ENCODE measurements at regions not wholly inside any gene's neighbourhood (a gene's known extent, or its start where the extent isn't known, plus 50 kb on each side); places are given as distances from the start of the nearest gene placed in this dataset.
"Not testable (repeated sequence)": the region's sequence is repeated elsewhere in the genome, so short reads cannot be mapped to it uniquely, and the experiment has no call there.

GRCh38 chr20:39773380-39774000 is 811.3 kb downstream of the DHX35 start:
- no peak for DNase-seq (ENCODE audit: low spot score)

- no peak for DNase-seq (ENCODE audit: low spot score)
Observed at GRCh38 chr20:39767352-39767751, 805.2 kb downstream of the DHX35 start.

GRCh38 chr20:39766333-39766732 is 804.2 kb downstream of the DHX35 start:
- DNase-seq (ENCODE audit: low spot score), result no peak

GRCh38 chr20:39762716-39763115 is 800.6 kb downstream of the DHX35 start:
- DNase-seq (ENCODE audit: low spot score), result no peak

GRCh38 chr20:39758876-39759275 is 796.7 kb downstream of the DHX35 start:
- DNase-seq (ENCODE audit: low spot score), result no peak

GRCh38 chr20:39756828-39757227 is 794.7 kb downstream of the DHX35 start:
- DNase-seq (ENCODE audit: low spot score), result no peak

- DNase-seq (ENCODE audit: low spot score), result no peak
Observed at GRCh38 chr20:39756369-39756768, 794.2 kb downstream of the DHX35 start.

- DNase-seq (ENCODE audit: low spot score), result no peak
Observed at GRCh38 chr20:39752262-39752876, 790.2 kb downstream of the DHX35 start.

GRCh38 chr20:39751557-39752137 is 789.5 kb downstream of the DHX35 start:
- DNase-seq (ENCODE audit: low spot score), result no peak

GRCh38 chr20:39745380-39745779 is 783.2 kb downstream of the DHX35 start:
- no peak for DNase-seq (ENCODE audit: low spot score)

- no peak for DNase-seq (ENCODE audit: low spot score)
Observed at GRCh38 chr20:39738651-39739050, 776.5 kb downstream of the DHX35 start.

GRCh38 chr20:39736434-39737327 is 774.5 kb downstream of the DHX35 start:
- no peak for DNase-seq (ENCODE audit: low spot score)

GRCh38 chr20:39725513-39725912 is 763.4 kb downstream of the DHX35 start:
- not testable (repeated sequence) for DNase-seq (ENCODE audit: low spot score)

GRCh38 chr20:39719293-39719692 is 757.1 kb downstream of the DHX35 start:
- DNase-seq (ENCODE audit: low spot score), result no peak

- no peak for DNase-seq (ENCODE audit: low spot score)
Observed at GRCh38 chr20:39717936-39718335, 755.8 kb downstream of the DHX35 start.

GRCh38 chr20:39716796-39717341 is 754.7 kb downstream of the DHX35 start:
- no peak for DNase-seq (ENCODE audit: low spot score)

- no peak for DNase-seq (ENCODE audit: low spot score)
Observed at GRCh38 chr20:39713076-39713840, 751.1 kb downstream of the DHX35 start.

- DNase-seq (ENCODE audit: low spot score), result no peak
Observed at GRCh38 chr20:39706184-39706663, 744.1 kb downstream of the DHX35 start.

- no peak for DNase-seq (ENCODE audit: low spot score)
Observed at GRCh38 chr20:39705032-39705431, 742.9 kb downstream of the DHX35 start.

- DNase-seq (ENCODE audit: low spot score), result not testable (repeated sequence)
Observed at GRCh38 chr20:39703357-39703756, 741.2 kb downstream of the DHX35 start.

GRCh38 chr20:39702701-39703349 is 740.7 kb downstream of the DHX35 start:
- no peak for DNase-seq (ENCODE audit: low spot score)

Data from putamen (tissue), 1 donor.